ENCODE measurements at regions not wholly inside any gene's neighbourhood (a gene's known extent, or its start where the extent isn't known, plus 50 kb on each side); places are given as distances from the start of the nearest gene placed in this dataset.

- TF ChIP-seq FOXK2 (IDR thresholded peaks at IDR 0.05) (no peak), TARDBP (IDR thresholded peaks at IDR 0.05) (no peak), SP1 (IDR thresholded peaks at IDR 0.05) (no peak), PKNOX1 (IDR thresholded peaks at IDR 0.05) (no peak), FOXA1 (IDR thresholded peaks at IDR 0.05) (no peak), CTBP1 (IDR thresholded peaks at IDR 0.05; ENCODE audit: borderline replicate concordance) (no peak), SUZ12 (IDR thresholded peaks at IDR 0.05) (no peak), FOXM1 (IDR thresholded peaks at IDR 0.05; ENCODE audit: borderline replicate concordance) (no peak), L3MBTL2 (conservative IDR thresholded peaks at IDR 0.05) (no peak), ELF4 (IDR thresholded peaks at IDR 0.05) (no peak), LEF1 (IDR thresholded peaks at IDR 0.05; ENCODE audit: borderline replicate concordance) (no peak)
Observed at GRCh38 chr6:167504385-167504961, 179.6 kb downstream of the TTLL2 start.

Data from HEK293T (cell line).